ENCODE measurements at regions not wholly inside any gene's neighbourhood (a gene's known extent, or its start where the extent isn't known, plus 50 kb on each side); places are given as distances from the start of the nearest gene placed in this dataset.

DNA sequence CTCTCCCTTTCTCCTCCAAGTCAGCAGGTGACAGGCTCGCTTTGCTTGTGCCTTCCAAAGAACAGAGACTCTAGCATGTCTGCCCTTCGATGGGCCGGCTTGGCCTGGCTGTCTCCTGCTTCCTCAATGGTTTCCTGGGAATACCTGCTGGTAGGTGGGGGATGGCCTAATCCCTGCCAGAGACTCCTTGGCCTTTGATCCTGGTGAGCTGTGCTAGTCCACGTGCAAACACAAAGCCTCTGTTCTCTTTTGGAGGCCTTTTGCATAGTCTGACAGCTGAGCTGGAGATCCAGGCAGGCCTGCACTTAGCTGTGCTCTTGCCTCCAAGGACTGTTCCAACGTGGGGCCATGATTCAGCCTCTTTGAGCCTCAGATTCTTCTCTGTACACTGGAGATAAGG is 67.6 kb downstream of the ARL4C start:
- TF ChIP-seq CTCF (conservative IDR thresholded peaks at IDR 0.05; ENCODE audit: control insufficient read depth, insufficient read depth, low read depth, low read length) = no peak
- DNase-seq (ENCODE audit: low read depth) = no peak
- H3K4me3 ChIP-seq (ENCODE audit: control insufficient read depth, low read depth, low read length) = no peak overlapping the region

- H3K4me3 ChIP-seq (ENCODE audit: control insufficient read depth, low read depth, low read length) = no peak overlapping the region
- no peak for DNase-seq (ENCODE audit: low read depth)
- no peak for TF ChIP-seq CTCF (conservative IDR thresholded peaks at IDR 0.05; ENCODE audit: control insufficient read depth, insufficient read depth, low read depth, low read length)
These were observed 69.5 kb downstream of the ARL4C start for GRCh38 chr2:234427081-234428061.

- DNase-seq (ENCODE audit: low read depth) = no peak
- no peak overlapping the region for H3K4me3 ChIP-seq (ENCODE audit: control insufficient read depth, low read depth, low read length)
- TF ChIP-seq CTCF (conservative IDR thresholded peaks at IDR 0.05; ENCODE audit: control insufficient read depth, insufficient read depth, low read depth, low read length) = no peak
These were observed 70.3 kb downstream of the ARL4C start for GRCh38 chr2:234426616-234427015.

DNA sequence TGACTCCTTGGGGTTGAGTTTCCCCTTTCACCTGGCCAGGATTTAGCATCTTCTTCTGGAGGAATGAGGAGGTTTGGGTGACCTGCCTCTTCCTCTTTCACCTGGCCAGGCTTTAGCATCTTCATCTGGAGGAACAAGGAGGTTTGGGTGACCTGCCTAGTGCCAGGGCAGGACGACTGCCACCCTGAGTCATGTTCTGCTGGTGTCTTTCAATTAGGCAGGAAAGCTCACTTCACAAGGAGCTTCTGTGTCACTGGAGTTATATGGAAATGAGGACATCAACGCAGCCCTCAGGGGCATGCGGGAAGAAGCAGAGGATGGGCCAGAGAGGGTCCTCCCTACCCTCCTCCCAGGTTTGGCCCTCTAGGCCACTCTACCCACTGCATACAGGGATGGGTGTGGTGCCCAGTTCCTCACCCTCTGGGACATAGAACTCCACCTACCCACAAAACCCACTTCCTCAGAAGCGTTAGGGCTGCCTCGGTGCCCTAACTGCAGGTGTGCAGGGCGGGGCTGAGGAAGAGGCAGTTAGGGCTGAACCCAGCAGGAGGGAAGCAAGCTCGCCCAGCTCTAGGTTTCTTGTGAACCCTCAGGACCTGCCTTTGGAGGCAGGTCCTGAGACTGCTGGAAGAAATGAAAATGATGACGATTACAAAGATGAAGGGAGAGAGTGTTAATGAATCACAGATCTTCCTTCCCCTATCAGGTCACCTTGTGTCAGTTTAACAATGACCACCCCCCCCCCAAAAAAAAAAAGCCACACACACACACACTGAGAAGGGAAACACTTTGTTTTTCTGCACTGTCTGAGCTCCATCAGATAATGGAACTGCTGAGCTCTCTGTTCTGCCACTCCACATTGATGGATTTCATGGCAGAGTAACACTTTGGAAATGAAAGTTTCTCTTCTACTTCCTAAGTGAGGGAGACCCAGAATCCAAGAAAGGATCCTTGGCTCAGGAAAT is 71.0 kb downstream of the ARL4C start:
- DNase-seq (ENCODE audit: low read depth) = no peak
- no peak overlapping the region for H3K4me3 ChIP-seq (ENCODE audit: control insufficient read depth, low read depth, low read length)
- no peak for TF ChIP-seq CTCF (conservative IDR thresholded peaks at IDR 0.05; ENCODE audit: control insufficient read depth, insufficient read depth, low read depth, low read length)

GRCh38 chr2:234423884-234424283 is 73.0 kb downstream of the ARL4C start:
- H3K4me3 ChIP-seq (ENCODE audit: control insufficient read depth, low read depth, low read length) = no peak overlapping the region
- no peak for DNase-seq (ENCODE audit: low read depth)
- no peak for TF ChIP-seq CTCF (conservative IDR thresholded peaks at IDR 0.05; ENCODE audit: control insufficient read depth, insufficient read depth, low read depth, low read length)

DNA sequence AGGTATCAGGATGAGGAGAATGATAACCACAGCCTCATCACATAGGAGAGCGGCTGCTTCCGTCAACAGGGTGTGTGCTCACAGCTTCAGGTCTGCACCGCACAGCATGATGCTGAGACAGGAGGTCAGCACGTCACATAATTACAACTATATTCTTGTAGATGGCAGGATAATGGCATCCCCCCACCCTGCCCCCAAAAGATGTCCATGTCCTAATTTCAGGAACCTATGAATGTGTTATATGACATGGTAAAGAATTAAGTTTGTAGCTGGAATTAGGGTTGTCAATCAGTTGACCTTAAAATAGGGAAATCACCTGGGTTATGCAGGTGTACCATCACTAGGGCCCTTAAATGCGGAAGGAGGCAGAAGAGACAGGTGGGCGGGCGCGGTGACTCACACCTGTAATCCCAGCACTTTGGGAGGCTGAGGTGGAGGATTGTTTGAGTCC is 73.9 kb downstream of the ARL4C start:
- no peak for DNase-seq (ENCODE audit: low read depth)
- no peak overlapping the region for H3K4me3 ChIP-seq (ENCODE audit: control insufficient read depth, low read depth, low read length)
- no peak for TF ChIP-seq CTCF (conservative IDR thresholded peaks at IDR 0.05; ENCODE audit: control insufficient read depth, insufficient read depth, low read depth, low read length)

Data from fibroblast of mammary gland (primary cell).